Retina (tissue), 1 donor: ENCODE measurements at regions not wholly inside any gene's neighbourhood (a gene's known extent, or its start where the extent isn't known, plus 50 kb on each side); places are given as distances from the start of the nearest gene placed in this dataset.
"Not testable (repeated sequence)": the region's sequence is repeated elsewhere in the genome, so short reads cannot be mapped to it uniquely, and the experiment has no call there.

Source experiments
- DNase-seq: peaks from one replicate; pipeline ENCODE4 v3.0.0-alpha.2; 2016

- no peak for DNase-seq
Observed at GRCh38 chr16:6709736-6710135, 622.9 kb upstream of the RBFOX1 start.

- DNase-seq, result no peak
Observed at GRCh38 chr16:6708576-6709215, 623.9 kb upstream of the RBFOX1 start.

- no peak for DNase-seq
Observed at GRCh38 chr16:6704306-6704930, 628.2 kb upstream of the RBFOX1 start.

- DNase-seq, result no peak
Observed at GRCh38 chr16:6701096-6701495, 631.5 kb upstream of the RBFOX1 start.

GRCh38 chr16:6698548-6698947 lies 634.1 kb upstream of the RBFOX1 start:
- peak; percentile 38 for DNase-seq

GRCh38 chr16:6695666-6696065 lies 637.0 kb upstream of the RBFOX1 start:
- no peak for DNase-seq

- no peak for DNase-seq
Observed at GRCh38 chr16:6694636-6695035, 638.0 kb upstream of the RBFOX1 start.

GRCh38 chr16:6693418-6693817 lies 639.2 kb upstream of the RBFOX1 start:
- DNase-seq, result not testable (repeated sequence)

GRCh38 chr16:6692874-6693273 lies 639.8 kb upstream of the RBFOX1 start:
- DNase-seq, result no peak

GRCh38 chr16:6690741-6691140 lies 641.9 kb upstream of the RBFOX1 start:
- DNase-seq, result no peak

- no peak for DNase-seq
Observed at GRCh38 chr16:6689643-6690042, 643.0 kb upstream of the RBFOX1 start.

GRCh38 chr16:6687593-6687992 lies 645.1 kb upstream of the RBFOX1 start:
- DNase-seq, result no peak

- peak; percentile 70 for DNase-seq
Observed at GRCh38 chr16:6684076-6684673, 648.5 kb upstream of the RBFOX1 start.

GRCh38 chr16:6682142-6682811 lies 650.4 kb upstream of the RBFOX1 start:
- peak; percentile 50 for DNase-seq

GRCh38 chr16:6678586-6678985 lies 654.1 kb upstream of the RBFOX1 start:
- DNase-seq, result no peak

- no peak for DNase-seq
Observed at GRCh38 chr16:6674071-6674470, 658.6 kb upstream of the RBFOX1 start.

- no peak for DNase-seq
Observed at GRCh38 chr16:6672507-6672906, 660.1 kb upstream of the RBFOX1 start.

- DNase-seq, result no peak
Observed at GRCh38 chr16:6667393-6667792, 665.3 kb upstream of the RBFOX1 start.

GRCh38 chr16:6665126-6665525 lies 667.5 kb upstream of the RBFOX1 start:
- DNase-seq, result no peak

- DNase-seq, result no peak
Observed at GRCh38 chr16:6663668-6664067, 669.0 kb upstream of the RBFOX1 start.

GRCh38 chr16:6656760-6657159 lies 675.9 kb upstream of the RBFOX1 start:
- no peak for DNase-seq

- no peak for DNase-seq
Observed at GRCh38 chr16:6646891-6647290, 685.8 kb upstream of the RBFOX1 start.

GRCh38 chr16:6645768-6646568 lies 686.7 kb upstream of the RBFOX1 start:
- peak; percentile 51 for DNase-seq
